ENCODE measurements at regions not wholly inside any gene's neighbourhood (a gene's known extent, or its start where the extent isn't known, plus 50 kb on each side); places are given as distances from the start of the nearest gene placed in this dataset.

GRCh38 chr20:24340933-24341332, 128.5 kb upstream of the SYNDIG1 start:
- H3K9ac ChIP-seq (ENCODE audit: insufficient read depth, low read length, poor library complexity, severe bottlenecking) = no peak overlapping the region
- no peaks in the 10 kb centered on the region for H3K79me2 ChIP-seq (ENCODE audit: insufficient read depth, low read length)
- H4K20me1 ChIP-seq (ENCODE audit: insufficient read depth, low read length) = no peaks in the 10 kb centered on the region
- no peak overlapping the region for H2AFZ ChIP-seq (ENCODE audit: insufficient read depth, low read depth, low read length, poor library complexity, severe bottlenecking)
- no peaks in the 10 kb centered on the region for H3K36me3 ChIP-seq (replicated peaks in 1 of 2; ENCODE audit: control insufficient read depth in 1 of 2, insufficient read depth in 2 of 2, low read length in 2 of 2)
- H3K27me3 ChIP-seq (ENCODE audit: control insufficient read depth in 2 of 2, insufficient read depth in 2 of 2, low read length in 2 of 2) = no peaks in the 10 kb centered on the region
- no peak for TF ChIP-seq CTCF (IDR thresholded peaks at IDR 0.05)
- DNase-seq = no peak
- Mint-ChIP-seq H3K27ac (no peak overlapping the region), H3K36me3 (no peaks in the 10 kb centered on the region), H3K27me3 (ENCODE audit: low read depth in 3 of 3) (peaks cover 0 to 3% (median 0%) of the 10 kb centered on the region in 3 donors), H3K4me1 (no peaks in the 10 kb centered on the region), H3K9me3 (peaks cover 0 to 12% (median 2%) of the 10 kb centered on the region in 7 donors), H3K4me3 (no peak overlapping the region)
- WGBS (ENCODE audit: insufficient coverage) = 83% methylated on average over 2 of the region's 2 CpGs
- no peak overlapping the region for H3K4me3 ChIP-seq (replicated peaks in 1 of 3; ENCODE audit: low read depth in 2 of 3, low read length in 3 of 3)
- no peaks in the 10 kb centered on the region for H3K4me1 ChIP-seq (ENCODE audit: control insufficient read depth in 1 of 2, insufficient read depth in 2 of 2, low read length in 2 of 2)
- H3K9me3 ChIP-seq (replicated peaks in 1 of 2; ENCODE audit: control insufficient read depth in 1 of 2, insufficient read depth in 1 of 2, low read length in 2 of 2) = no peaks in the 10 kb centered on the region
- H3K4me2 ChIP-seq (replicated peaks; ENCODE audit: extremely low read depth, low read length, poor library complexity, severe bottlenecking) = no peak overlapping the region
- no peak overlapping the region for H3K27ac ChIP-seq (ENCODE audit: low read depth in 1 of 2, low read length in 2 of 2)
- intact Hi-C loops (cut with micrococcal nuclease) = no loop called here

GRCh38 chr20:24339210-24339641, 130.2 kb upstream of the SYNDIG1 start:
- Mint-ChIP-seq H3K9me3 (peaks cover 0 to 12% (median 2%) of the 10 kb centered on the region in 7 donors), H3K27ac (peak overlapping the region in 1 of 7 donors; percentile 2), H3K36me3 (no peaks in the 10 kb centered on the region), H3K27me3 (ENCODE audit: low read depth in 3 of 3) (peaks cover 0 to 3% (median 0%) of the 10 kb centered on the region in 3 donors), H3K4me1 (no peaks in the 10 kb centered on the region), H3K4me3 (no peak overlapping the region)
- no peak overlapping the region for H3K4me3 ChIP-seq (replicated peaks in 1 of 3; ENCODE audit: low read depth in 2 of 3, low read length in 3 of 3)
- H3K9ac ChIP-seq (ENCODE audit: insufficient read depth, low read length, poor library complexity, severe bottlenecking) = no peak overlapping the region
- H3K27ac ChIP-seq (ENCODE audit: low read depth in 1 of 2, low read length in 2 of 2) = no peak overlapping the region
- H3K4me1 ChIP-seq (ENCODE audit: control insufficient read depth in 1 of 2, insufficient read depth in 2 of 2, low read length in 2 of 2) = no peaks in the 10 kb centered on the region
- H3K27me3 ChIP-seq (ENCODE audit: control insufficient read depth in 2 of 2, insufficient read depth in 2 of 2, low read length in 2 of 2) = no peaks in the 10 kb centered on the region
- no peaks in the 10 kb centered on the region for H3K36me3 ChIP-seq (replicated peaks in 1 of 2; ENCODE audit: control insufficient read depth in 1 of 2, insufficient read depth in 2 of 2, low read length in 2 of 2)
- H3K79me2 ChIP-seq (ENCODE audit: insufficient read depth, low read length) = no peaks in the 10 kb centered on the region
- H3K9me3 ChIP-seq (replicated peaks in 1 of 2; ENCODE audit: control insufficient read depth in 1 of 2, insufficient read depth in 1 of 2, low read length in 2 of 2) = no peaks in the 10 kb centered on the region
- H3K4me2 ChIP-seq (replicated peaks; ENCODE audit: extremely low read depth, low read length, poor library complexity, severe bottlenecking) = no peak overlapping the region
- WGBS (ENCODE audit: insufficient coverage) = 90% methylated on average over 5 of the region's 5 CpGs
- no peak for DNase-seq
- H4K20me1 ChIP-seq (ENCODE audit: insufficient read depth, low read length) = no peaks in the 10 kb centered on the region
- no peak overlapping the region for H2AFZ ChIP-seq (ENCODE audit: insufficient read depth, low read depth, low read length, poor library complexity, severe bottlenecking)
- no peak for TF ChIP-seq CTCF (IDR thresholded peaks at IDR 0.05)
- intact Hi-C loops (cut with micrococcal nuclease) = no loop called here

Measured in CD14-positive monocyte (primary cell).